ENCODE measurements at regions not wholly inside any gene's neighbourhood (a gene's known extent, or its start where the extent isn't known, plus 50 kb on each side); places are given as distances from the start of the nearest gene placed in this dataset.

DNA sequence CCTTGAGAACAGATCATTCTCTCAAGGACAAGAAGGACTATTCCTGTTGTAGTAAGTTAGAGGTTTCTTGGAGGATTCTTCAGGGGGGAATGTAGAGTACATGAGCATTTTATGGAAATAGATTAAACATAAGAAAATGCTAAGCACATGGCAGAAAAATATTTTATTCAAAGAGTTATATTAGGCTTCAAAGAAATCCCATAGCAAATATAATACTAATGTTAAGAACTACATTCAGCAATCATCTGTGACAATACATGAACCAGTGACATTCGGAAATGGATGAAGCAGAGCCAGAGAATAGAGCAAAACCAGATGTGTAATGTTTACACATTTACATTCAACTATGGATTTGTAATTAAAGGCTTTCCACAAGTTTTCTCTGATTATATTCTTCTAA, 288.6 kb downstream of the NAF1 start:
- H3K27me3 Mint-ChIP-seq (ENCODE audit: insufficient read depth, low read depth, poor library complexity): no peaks in the 10 kb centered on the region
- no peak overlapping the region for H3K4me2 ChIP-seq
- H3F3A ChIP-seq (replicated peaks; ENCODE audit: low read depth): no peaks in the 10 kb centered on the region
- H3K27me3 ChIP-seq (ENCODE audit: insufficient read depth): no peaks in the 10 kb centered on the region
- H3K4me3 ChIP-seq: no peak overlapping the region
- H2AFZ ChIP-seq: no peak overlapping the region
- no peaks in the 10 kb centered on the region for H3K79me2 ChIP-seq (replicated peaks; ENCODE audit: insufficient read depth)
- no peaks in the 10 kb centered on the region; the same call in 2 of the 3 replicates for H3K36me3 Mint-ChIP-seq (ENCODE audit: low read depth)
- H3K4me1 Mint-ChIP-seq: no peaks in the 10 kb centered on the region
- TF ChIP-seq CREB1 (CRISPR knock-in tag; IDR thresholded peaks at IDR 0.05; ENCODE audit: low read depth) (no peak), ZNF331 (CRISPR knock-in tag; IDR thresholded peaks at IDR 0.05; ENCODE audit: low read depth) (no peak), POLR2AphosphoS5 (IDR thresholded peaks at IDR 0.05; ENCODE audit: low read depth) (no peak)
- TF ChIP-seq, protein P1, sequence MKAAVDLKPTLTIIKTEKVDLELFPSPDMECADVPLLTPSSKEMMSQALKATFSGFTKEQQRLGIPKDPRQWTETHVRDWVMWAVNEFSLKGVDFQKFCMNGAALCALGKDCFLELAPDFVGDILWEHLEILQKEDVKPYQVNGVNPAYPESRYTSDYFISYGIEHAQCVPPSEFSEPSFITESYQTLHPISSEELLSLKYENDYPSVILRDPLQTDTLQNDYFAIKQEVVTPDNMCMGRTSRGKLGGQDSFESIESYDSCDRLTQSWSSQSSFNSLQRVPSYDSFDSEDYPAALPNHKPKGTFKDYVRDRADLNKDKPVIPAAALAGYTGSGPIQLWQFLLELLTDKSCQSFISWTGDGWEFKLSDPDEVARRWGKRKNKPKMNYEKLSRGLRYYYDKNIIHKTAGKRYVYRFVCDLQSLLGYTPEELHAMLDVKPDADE (IDR thresholded peaks at IDR 0.05): no peak
- no peak overlapping the region for H3K27ac ChIP-seq (ENCODE audit: low read depth)
- DNase-seq (ENCODE audit: low spot score) (no peak), ATAC-seq (no peak)
- H4K20me1 ChIP-seq (replicated peaks; ENCODE audit: insufficient read depth): no peaks in the 10 kb centered on the region
- H3K36me3 ChIP-seq (ENCODE audit: insufficient read depth): no peaks in the 10 kb centered on the region
- H3K4me3 Mint-ChIP-seq: no peak overlapping the region
- H3K4me1 ChIP-seq (ENCODE audit: insufficient read depth): no peaks in the 10 kb centered on the region
- H3K9me3 Mint-ChIP-seq: no peaks in the 10 kb centered on the region; the same call in 2 of the 3 replicates
- H3K9me2 ChIP-seq (ENCODE audit: insufficient read depth): no peaks in the 10 kb centered on the region
- no peak overlapping the region for H3K27ac Mint-ChIP-seq

DNA sequence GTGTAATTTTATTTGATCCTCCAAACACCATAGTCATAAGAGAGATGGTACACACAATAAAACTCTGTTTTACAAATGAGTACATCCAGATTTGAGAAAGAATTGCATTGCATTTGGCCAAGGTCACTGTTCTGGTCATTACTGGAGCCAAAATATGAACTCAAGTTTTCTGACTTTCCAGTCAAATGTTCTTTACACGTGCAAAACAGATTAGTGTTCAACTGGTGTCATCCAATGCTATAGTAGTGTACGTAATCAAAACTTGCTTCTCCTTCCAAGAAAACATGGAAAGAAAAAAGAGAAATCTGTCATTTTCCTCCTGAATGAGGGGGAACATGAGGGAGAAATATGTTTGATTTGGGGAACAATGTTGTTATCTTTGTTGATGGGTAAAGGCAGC, 291.9 kb downstream of the NAF1 start:
- Mint-ChIP-seq H3K36me3 (ENCODE audit: low read depth) (no peaks in the 10 kb centered on the region; the same call in 2 of the 3 replicates), H3K27ac (no peak overlapping the region), H3K9me3 (no peaks in the 10 kb centered on the region; the same call in 2 of the 3 replicates), H3K27me3 (ENCODE audit: insufficient read depth, low read depth, poor library complexity) (no peaks in the 10 kb centered on the region), H3K4me1 (no peaks in the 10 kb centered on the region), H3K4me3 (no peak overlapping the region)
- Histone ChIP-seq H3K4me1 (ENCODE audit: insufficient read depth) (no peaks in the 10 kb centered on the region), H3K27me3 (ENCODE audit: insufficient read depth) (no peaks in the 10 kb centered on the region), H3F3A (replicated peaks; ENCODE audit: low read depth) (no peaks in the 10 kb centered on the region), H3K4me3 (no peak overlapping the region), H2AFZ (peak overlapping the region; percentile 5; the same call in 1 of the 2 replicates), H3K36me3 (ENCODE audit: insufficient read depth) (no peaks in the 10 kb centered on the region), H3K4me2 (no peak overlapping the region), H3K79me2 (replicated peaks; ENCODE audit: insufficient read depth) (no peaks in the 10 kb centered on the region), H3K27ac (ENCODE audit: low read depth) (no peak overlapping the region), H4K20me1 (replicated peaks; ENCODE audit: insufficient read depth) (no peaks in the 10 kb centered on the region), H3K9me2 (ENCODE audit: insufficient read depth) (no peaks in the 10 kb centered on the region)
- ATAC-seq (no peak), DNase-seq (ENCODE audit: low spot score) (no peak)
- no peak for TF ChIP-seq EZH2phosphoT487 (IDR thresholded peaks at IDR 0.05; ENCODE audit: unreplicated experiment)
- TF ChIP-seq, protein P2, sequence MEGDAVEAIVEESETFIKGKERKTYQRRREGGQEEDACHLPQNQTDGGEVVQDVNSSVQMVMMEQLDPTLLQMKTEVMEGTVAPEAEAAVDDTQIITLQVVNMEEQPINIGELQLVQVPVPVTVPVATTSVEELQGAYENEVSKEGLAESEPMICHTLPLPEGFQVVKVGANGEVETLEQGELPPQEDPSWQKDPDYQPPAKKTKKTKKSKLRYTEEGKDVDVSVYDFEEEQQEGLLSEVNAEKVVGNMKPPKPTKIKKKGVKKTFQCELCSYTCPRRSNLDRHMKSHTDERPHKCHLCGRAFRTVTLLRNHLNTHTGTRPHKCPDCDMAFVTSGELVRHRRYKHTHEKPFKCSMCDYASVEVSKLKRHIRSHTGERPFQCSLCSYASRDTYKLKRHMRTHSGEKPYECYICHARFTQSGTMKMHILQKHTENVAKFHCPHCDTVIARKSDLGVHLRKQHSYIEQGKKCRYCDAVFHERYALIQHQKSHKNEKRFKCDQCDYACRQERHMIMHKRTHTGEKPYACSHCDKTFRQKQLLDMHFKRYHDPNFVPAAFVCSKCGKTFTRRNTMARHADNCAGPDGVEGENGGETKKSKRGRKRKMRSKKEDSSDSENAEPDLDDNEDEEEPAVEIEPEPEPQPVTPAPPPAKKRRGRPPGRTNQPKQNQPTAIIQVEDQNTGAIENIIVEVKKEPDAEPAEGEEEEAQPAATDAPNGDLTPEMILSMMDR (conservative IDR thresholded peaks at IDR 0.05; ENCODE audit: low read depth in 2 of 2): no peak
- no peak for TF ChIP-seq ZNF114 (CRISPR knock-in tag; IDR thresholded peaks at IDR 0.05)
- no peak for TF ChIP-seq ZNF331 (CRISPR knock-in tag; IDR thresholded peaks at IDR 0.05; ENCODE audit: low read depth)
- TF ChIP-seq, protein P3, sequence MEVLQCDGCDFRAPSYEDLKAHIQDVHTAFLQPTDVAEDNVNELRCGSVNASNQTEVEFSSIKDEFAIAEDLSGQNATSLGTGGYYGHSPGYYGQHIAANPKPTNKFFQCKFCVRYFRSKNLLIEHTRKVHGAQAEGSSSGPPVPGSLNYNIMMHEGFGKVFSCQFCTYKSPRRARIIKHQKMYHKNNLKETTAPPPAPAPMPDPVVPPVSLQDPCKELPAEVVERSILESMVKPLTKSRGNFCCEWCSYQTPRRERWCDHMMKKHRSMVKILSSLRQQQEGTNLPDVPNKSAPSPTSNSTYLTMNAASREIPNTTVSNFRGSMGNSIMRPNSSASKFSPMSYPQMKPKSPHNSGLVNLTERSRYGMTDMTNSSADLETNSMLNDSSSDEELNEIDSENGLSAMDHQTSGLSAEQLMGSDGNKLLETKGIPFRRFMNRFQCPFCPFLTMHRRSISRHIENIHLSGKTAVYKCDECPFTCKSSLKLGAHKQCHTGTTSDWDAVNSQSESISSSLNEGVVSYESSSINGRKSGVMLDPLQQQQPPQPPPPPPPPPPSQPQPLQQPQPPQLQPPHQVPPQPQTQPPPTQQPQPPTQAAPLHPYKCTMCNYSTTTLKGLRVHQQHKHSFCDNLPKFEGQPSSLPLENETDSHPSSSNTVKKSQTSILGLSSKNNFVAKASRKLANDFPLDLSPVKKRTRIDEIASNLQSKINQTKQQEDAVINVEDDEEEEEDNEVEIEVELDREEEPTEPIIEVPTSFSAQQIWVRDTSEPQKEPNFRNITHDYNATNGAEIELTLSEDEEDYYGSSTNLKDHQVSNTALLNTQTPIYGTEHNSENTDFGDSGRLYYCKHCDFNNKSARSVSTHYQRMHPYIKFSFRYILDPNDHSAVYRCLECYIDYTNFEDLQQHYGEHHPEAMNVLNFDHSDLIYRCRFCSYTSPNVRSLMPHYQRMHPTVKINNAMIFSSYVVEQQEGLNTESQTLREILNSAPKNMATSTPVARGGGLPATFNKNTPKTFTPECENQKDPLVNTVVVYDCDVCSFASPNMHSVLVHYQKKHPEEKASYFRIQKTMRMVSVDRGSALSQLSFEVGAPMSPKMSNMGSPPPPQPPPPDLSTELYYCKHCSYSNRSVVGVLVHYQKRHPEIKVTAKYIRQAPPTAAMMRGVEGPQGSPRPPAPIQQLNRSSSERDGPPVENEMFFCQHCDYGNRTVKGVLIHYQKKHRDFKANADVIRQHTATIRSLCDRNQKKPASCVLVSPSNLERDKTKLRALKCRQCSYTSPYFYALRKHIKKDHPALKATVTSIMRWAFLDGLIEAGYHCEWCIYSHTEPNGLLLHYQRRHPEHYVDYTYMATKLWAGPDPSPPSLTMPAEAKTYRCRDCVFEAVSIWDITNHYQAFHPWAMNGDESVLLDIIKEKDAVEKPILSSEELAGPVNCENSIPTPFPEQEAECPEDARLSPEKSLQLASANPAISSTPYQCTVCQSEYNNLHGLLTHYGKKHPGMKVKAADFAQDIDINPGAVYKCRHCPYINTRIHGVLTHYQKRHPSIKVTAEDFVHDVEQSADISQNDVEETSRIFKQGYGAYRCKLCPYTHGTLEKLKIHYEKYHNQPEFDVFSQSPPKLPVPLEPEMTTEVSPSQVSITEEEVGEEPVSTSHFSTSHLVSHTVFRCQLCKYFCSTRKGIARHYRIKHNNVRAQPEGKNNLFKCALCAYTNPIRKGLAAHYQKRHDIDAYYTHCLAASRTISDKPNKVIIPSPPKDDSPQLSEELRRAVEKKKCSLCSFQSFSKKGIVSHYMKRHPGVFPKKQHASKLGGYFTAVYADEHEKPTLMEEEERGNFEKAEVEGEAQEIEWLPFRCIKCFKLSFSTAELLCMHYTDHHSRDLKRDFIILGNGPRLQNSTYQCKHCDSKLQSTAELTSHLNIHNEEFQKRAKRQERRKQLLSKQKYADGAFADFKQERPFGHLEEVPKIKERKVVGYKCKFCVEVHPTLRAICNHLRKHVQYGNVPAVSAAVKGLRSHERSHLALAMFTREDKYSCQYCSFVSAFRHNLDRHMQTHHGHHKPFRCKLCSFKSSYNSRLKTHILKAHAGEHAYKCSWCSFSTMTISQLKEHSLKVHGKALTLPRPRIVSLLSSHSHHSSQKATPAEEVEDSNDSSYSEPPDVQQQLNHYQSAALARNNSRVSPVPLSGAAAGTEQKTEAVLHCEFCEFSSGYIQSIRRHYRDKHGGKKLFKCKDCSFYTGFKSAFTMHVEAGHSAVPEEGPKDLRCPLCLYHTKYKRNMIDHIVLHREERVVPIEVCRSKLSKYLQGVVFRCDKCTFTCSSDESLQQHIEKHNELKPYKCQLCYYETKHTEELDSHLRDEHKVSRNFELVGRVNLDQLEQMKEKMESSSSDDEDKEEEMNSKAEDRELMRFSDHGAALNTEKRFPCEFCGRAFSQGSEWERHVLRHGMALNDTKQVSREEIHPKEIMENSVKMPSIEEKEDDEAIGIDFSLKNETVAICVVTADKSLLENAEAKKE (CRISPR knock-in tag; IDR thresholded peaks at IDR 0.05): no peak
- TF ChIP-seq, protein P1 (IDR thresholded peaks at IDR 0.05): no peak
